ENCODE measurements at regions not wholly inside any gene's neighbourhood (a gene's known extent, or its start where the extent isn't known, plus 50 kb on each side); places are given as distances from the start of the nearest gene placed in this dataset.
"Not testable (repeated sequence)": the region's sequence is repeated elsewhere in the genome, so short reads cannot be mapped to it uniquely, and the experiment has no call there.

DNA sequence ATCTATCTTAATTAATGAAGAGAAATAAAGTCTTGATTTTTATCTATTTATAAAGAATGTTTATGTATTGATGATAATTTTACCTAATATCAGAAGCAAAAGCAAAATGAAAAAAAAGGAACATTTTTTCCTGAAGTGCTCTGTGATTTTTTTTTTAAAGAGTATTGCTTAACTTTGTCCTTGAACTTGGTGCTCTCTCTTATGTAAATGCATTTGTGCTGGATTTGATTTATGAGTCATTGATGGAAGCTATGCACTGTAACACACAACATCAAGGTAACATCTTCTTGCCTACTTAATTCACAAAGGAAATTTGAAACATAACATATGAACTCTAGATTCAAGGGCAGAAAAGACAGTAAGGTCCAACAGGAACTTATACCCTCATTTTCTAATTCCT is 312.9 kb upstream of the CDH19 start:
- Mint-ChIP-seq H3K36me3 (no peaks in the 10 kb centered on the region), H3K27me3 (no peaks in the 10 kb centered on the region), H3K4me1 (no peaks in the 10 kb centered on the region), H3K27ac (no peak overlapping the region), H3K4me3 (no peak overlapping the region), H3K9me3 (peaks cover 0 to 6% (median 0%) of the 10 kb centered on the region in 3 donors)
- Histone ChIP-seq H3K4me3 (ENCODE audit: control insufficient read depth in 1 of 2, extremely low read depth in 1 of 2, low read length in 1 of 2) (no peak overlapping the region), H3K9me3 (no peaks in the 10 kb centered on the region), H3K4me1 (ENCODE audit: control insufficient read depth in 1 of 2, extremely low read depth in 1 of 2, insufficient read depth in 2 of 2, low read length in 2 of 2) (no peaks in the 10 kb centered on the region), H3K27ac (ENCODE audit: low read length) (no peak overlapping the region), H3K27me3 (replicated peaks in 1 of 2; ENCODE audit: control insufficient read depth in 2 of 2, extremely low read depth in 1 of 2, insufficient read depth in 2 of 2, low read length in 1 of 2) (no peaks in the 10 kb centered on the region), H3K36me3 (ENCODE audit: control insufficient read depth in 2 of 2, extremely low read depth in 1 of 2, insufficient read depth in 1 of 2, low read length in 1 of 2) (no peaks in the 10 kb centered on the region)
- ATAC-seq (replicated peaks in 1 of 4) (no peak), DNase-seq (no peak)
- CTCF ChIA-PET: no interaction called here
- POLR2A ChIA-PET: no interaction called here

DNA sequence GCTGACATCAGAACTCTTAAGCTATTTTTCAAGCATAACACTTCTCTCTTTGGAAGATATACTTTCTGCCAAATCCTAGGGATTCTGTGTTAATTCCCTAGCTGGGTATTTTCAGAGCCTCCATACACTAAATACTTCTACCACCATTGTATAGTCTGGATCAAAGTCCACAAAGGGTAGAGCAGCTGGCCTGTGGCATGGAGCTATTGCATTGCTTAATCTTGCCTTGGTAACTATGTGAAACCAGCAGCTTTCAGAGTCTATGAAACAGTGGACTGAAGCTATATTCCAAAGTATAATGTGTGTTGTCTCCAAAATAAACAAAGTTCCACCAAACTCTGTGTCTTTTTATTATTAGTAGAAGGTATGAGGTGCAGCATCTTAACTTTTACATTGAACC is 296.9 kb upstream of the CDH19 start:
- Histone ChIP-seq H3K4me1 (ENCODE audit: control insufficient read depth in 1 of 2, extremely low read depth in 1 of 2, insufficient read depth in 2 of 2, low read length in 2 of 2) (no peaks in the 10 kb centered on the region), H3K27ac (ENCODE audit: low read length) (no peak overlapping the region), H3K4me3 (ENCODE audit: control insufficient read depth in 1 of 2, extremely low read depth in 1 of 2, low read length in 1 of 2) (no peak overlapping the region), H3K9me3 (no peaks in the 10 kb centered on the region), H3K27me3 (replicated peaks in 1 of 2; ENCODE audit: control insufficient read depth in 2 of 2, extremely low read depth in 1 of 2, insufficient read depth in 2 of 2, low read length in 1 of 2) (no peaks in the 10 kb centered on the region), H3K36me3 (ENCODE audit: control insufficient read depth in 2 of 2, extremely low read depth in 1 of 2, insufficient read depth in 1 of 2, low read length in 1 of 2) (no peaks in the 10 kb centered on the region)
- ATAC-seq (replicated peaks in 1 of 4): no peak
- Mint-ChIP-seq H3K27me3 (no peaks in the 10 kb centered on the region), H3K4me1 (no peaks in the 10 kb centered on the region), H3K36me3 (no peaks in the 10 kb centered on the region), H3K4me3 (no peak overlapping the region), H3K27ac (no peak overlapping the region), H3K9me3 (peaks cover 0 to 6% (median 0%) of the 10 kb centered on the region in 3 donors)
- ChIA-PET POLR2A (no interaction called here), CTCF (no interaction called here)
- DNase-seq: no peak

DNA sequence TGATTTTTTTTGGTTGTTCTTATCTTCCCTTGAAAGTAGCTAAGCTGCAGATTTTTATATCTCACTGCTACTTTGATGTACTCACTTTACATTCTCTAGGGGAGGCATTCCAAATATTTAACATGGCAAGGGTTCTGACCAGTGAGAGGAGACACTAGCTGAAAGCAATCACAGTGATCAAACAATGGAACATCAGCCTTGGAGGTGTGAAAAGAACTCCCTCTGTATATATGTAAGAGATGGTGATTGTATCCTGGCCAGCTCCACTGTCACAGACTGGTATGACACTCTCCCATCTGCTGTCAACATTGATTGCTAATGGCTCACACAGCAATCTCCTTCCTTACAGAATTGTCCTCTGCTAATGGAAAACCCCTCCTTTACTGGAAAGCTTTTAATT is 291.7 kb upstream of the CDH19 start:
- Histone ChIP-seq H3K36me3 (ENCODE audit: control insufficient read depth in 2 of 2, extremely low read depth in 1 of 2, insufficient read depth in 1 of 2, low read length in 1 of 2) (no peaks in the 10 kb centered on the region), H3K27me3 (replicated peaks in 1 of 2; ENCODE audit: control insufficient read depth in 2 of 2, extremely low read depth in 1 of 2, insufficient read depth in 2 of 2, low read length in 1 of 2) (no peaks in the 10 kb centered on the region), H3K9me3 (no peaks in the 10 kb centered on the region), H3K4me1 (ENCODE audit: control insufficient read depth in 1 of 2, extremely low read depth in 1 of 2, insufficient read depth in 2 of 2, low read length in 2 of 2) (no peaks in the 10 kb centered on the region), H3K4me3 (ENCODE audit: control insufficient read depth in 1 of 2, extremely low read depth in 1 of 2, low read length in 1 of 2) (no peak overlapping the region), H3K27ac (ENCODE audit: low read length) (no peak overlapping the region)
- ChIA-PET CTCF (no interaction called here), POLR2A (interaction anchor here in 1 of 2 donors (0.6 kb wide), 1 partner anchor 11 kb away, joined by 5 read pairs; no protein-coding TSS in a partner anchor)
- DNase-seq (no peak), ATAC-seq (replicated peaks in 1 of 4) (no peak)
- no peaks in the 10 kb centered on the region for H3K4me1 Mint-ChIP-seq
- no peaks in the 10 kb centered on the region for H3K36me3 Mint-ChIP-seq
- peaks cover 0 to 4% (median 3%) of the 10 kb centered on the region in 3 donors for H3K9me3 Mint-ChIP-seq
- H3K27ac Mint-ChIP-seq: no peak overlapping the region
- no peaks in the 10 kb centered on the region for H3K27me3 Mint-ChIP-seq
- no peak overlapping the region for H3K4me3 Mint-ChIP-seq

DNA sequence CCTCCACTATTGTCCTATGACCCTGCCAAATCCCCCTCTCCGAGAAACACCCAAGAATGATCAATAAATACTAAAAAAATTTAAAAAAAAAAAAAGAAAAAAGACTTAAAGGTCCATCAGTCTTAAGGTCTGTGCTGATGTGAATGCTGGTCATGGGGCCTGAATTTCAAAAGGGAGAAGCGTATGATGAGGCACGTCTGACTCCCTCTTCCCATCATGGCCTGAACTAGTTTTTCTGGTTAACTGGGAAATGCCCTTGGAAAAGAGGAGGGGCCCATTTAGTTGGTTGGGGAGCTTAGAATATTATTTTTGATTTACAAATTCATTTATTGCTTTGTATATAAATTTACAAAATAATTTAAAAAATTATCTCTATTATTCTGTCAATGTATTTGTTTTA is 291.0 kb upstream of the CDH19 start:
- no peak overlapping the region for H3K27ac ChIP-seq (ENCODE audit: low read length)
- Mint-ChIP-seq H3K9me3 (peaks cover 0 to 4% (median 4%) of the 10 kb centered on the region in 3 donors), H3K36me3 (no peaks in the 10 kb centered on the region), H3K27ac (no peak overlapping the region), H3K27me3 (no peaks in the 10 kb centered on the region), H3K4me3 (no peak overlapping the region), H3K4me1 (no peaks in the 10 kb centered on the region)
- DNase-seq: no peak
- no peaks in the 10 kb centered on the region for H3K9me3 ChIP-seq
- H3K4me1 ChIP-seq (ENCODE audit: control insufficient read depth in 1 of 2, extremely low read depth in 1 of 2, insufficient read depth in 2 of 2, low read length in 2 of 2): no peaks in the 10 kb centered on the region
- no peaks in the 10 kb centered on the region for H3K36me3 ChIP-seq (ENCODE audit: control insufficient read depth in 2 of 2, extremely low read depth in 1 of 2, insufficient read depth in 1 of 2, low read length in 1 of 2)
- no peaks in the 10 kb centered on the region for H3K27me3 ChIP-seq (replicated peaks in 1 of 2; ENCODE audit: control insufficient read depth in 2 of 2, extremely low read depth in 1 of 2, insufficient read depth in 2 of 2, low read length in 1 of 2)
- ATAC-seq (replicated peaks in 1 of 4): no peak
- no peak overlapping the region for H3K4me3 ChIP-seq (ENCODE audit: control insufficient read depth in 1 of 2, extremely low read depth in 1 of 2, low read length in 1 of 2)
- POLR2A ChIA-PET: no interaction called here
- WGBS (ENCODE audit: insufficient coverage): no CpG with 5 or more reads among the region's 3 CpGs
- CTCF ChIA-PET: no interaction called here

DNA sequence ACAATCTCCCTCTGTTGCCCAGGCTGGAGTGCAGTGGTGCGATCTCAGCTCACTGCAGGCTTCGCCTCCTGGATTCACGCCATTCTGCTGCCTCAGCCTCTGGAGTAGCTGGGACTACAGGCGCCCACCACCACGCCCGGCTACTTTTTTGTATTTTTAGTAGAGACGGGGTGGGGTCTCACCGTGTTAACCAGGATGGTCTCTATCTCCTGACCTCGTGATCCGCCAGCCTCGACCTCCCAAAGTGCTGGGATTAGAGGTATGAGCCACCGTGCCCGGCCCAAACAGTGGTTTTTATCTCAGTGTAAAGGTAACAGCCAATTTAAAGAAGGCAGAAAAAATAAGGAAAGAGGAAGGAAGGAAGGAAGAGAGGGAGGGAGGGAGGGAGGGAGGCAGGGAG is 288.5 kb upstream of the CDH19 start:
- CTCF ChIA-PET; H3K27me3 ChIP-seq (replicated peaks in 1 of 2; ENCODE audit: control insufficient read depth in 2 of 2, extremely low read depth in 1 of 2, insufficient read depth in 2 of 2, low read length in 1 of 2); H3K27ac Mint-ChIP-seq; H3K27ac ChIP-seq (ENCODE audit: low read length); H3K4me1 ChIP-seq (ENCODE audit: control insufficient read depth in 1 of 2, extremely low read depth in 1 of 2, insufficient read depth in 2 of 2, low read length in 2 of 2); H3K4me3 ChIP-seq (ENCODE audit: control insufficient read depth in 1 of 2, extremely low read depth in 1 of 2, low read length in 1 of 2); H3K4me1 Mint-ChIP-seq; DNase-seq; H3K36me3 ChIP-seq (ENCODE audit: control insufficient read depth in 2 of 2, extremely low read depth in 1 of 2, insufficient read depth in 1 of 2, low read length in 1 of 2); H3K9me3 Mint-ChIP-seq; ATAC-seq (replicated peaks in 1 of 4); H3K9me3 ChIP-seq; H3K36me3 Mint-ChIP-seq; H3K4me3 Mint-ChIP-seq; H3K27me3 Mint-ChIP-seq: not testable (repeated sequence)
- WGBS (ENCODE audit: insufficient coverage): 91% methylated on average over 10 of the region's 13 CpGs
- POLR2A ChIA-PET: interaction anchor here in 1 of 2 donors (0.6 kb wide), 1 partner anchor 15 kb away, joined by 5 read pairs; no protein-coding TSS in a partner anchor

DNA sequence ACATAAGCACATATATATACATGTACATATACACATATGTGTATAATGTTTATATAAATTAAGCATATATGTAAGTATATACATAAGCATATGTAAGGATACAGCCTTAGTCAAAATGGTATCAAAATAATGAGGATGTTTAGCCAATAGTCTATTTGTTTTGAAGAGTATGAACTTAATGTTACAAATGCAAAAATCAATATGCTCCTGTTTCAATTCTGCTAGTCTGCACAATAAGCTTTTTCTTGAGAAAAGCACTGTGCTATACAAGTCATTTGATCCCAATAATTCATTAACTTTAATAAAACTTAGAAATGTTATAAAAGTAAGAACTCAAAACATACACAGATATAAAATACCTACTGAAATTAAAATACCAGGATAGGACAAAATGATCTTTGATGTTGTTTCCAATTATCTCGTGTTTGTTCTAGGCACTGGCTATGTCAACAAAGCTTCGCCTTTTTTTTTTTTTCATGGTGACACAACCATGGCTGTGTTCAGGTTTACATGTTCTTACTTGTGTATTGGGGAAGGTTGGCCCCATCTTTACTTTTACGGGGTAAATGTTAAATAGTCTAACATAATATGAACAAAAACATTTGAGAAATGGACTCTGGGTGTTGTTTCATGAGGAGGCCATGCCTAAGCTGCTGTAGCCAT is 271.1 kb upstream of the CDH19 start:
- CTCF ChIA-PET: no interaction called here
- no peaks in the 10 kb centered on the region for H3K9me3 ChIP-seq
- no CpG with 5 or more reads among the region's 3 CpGs for WGBS (ENCODE audit: insufficient coverage)
- no peaks in the 10 kb centered on the region for H3K27me3 Mint-ChIP-seq
- H3K4me3 ChIP-seq (ENCODE audit: control insufficient read depth in 1 of 2, extremely low read depth in 1 of 2, low read length in 1 of 2): no peak overlapping the region
- no peaks in the 10 kb centered on the region for H3K9me3 Mint-ChIP-seq
- H3K27ac ChIP-seq (ENCODE audit: low read length): no peak overlapping the region
- POLR2A ChIA-PET: no interaction called here
- ATAC-seq (replicated peaks in 1 of 4): no peak
- H3K4me1 Mint-ChIP-seq: no peaks in the 10 kb centered on the region
- H3K27ac Mint-ChIP-seq: no peak overlapping the region
- H3K4me1 ChIP-seq (ENCODE audit: control insufficient read depth in 1 of 2, extremely low read depth in 1 of 2, insufficient read depth in 2 of 2, low read length in 2 of 2): no peaks in the 10 kb centered on the region
- H3K4me3 Mint-ChIP-seq: no peak overlapping the region
- no peak for DNase-seq
- H3K36me3 ChIP-seq (ENCODE audit: control insufficient read depth in 2 of 2, extremely low read depth in 1 of 2, insufficient read depth in 1 of 2, low read length in 1 of 2): no peaks in the 10 kb centered on the region
- H3K36me3 Mint-ChIP-seq: no peaks in the 10 kb centered on the region
- H3K27me3 ChIP-seq (replicated peaks in 1 of 2; ENCODE audit: control insufficient read depth in 2 of 2, extremely low read depth in 1 of 2, insufficient read depth in 2 of 2, low read length in 1 of 2): no peaks in the 10 kb centered on the region

DNA sequence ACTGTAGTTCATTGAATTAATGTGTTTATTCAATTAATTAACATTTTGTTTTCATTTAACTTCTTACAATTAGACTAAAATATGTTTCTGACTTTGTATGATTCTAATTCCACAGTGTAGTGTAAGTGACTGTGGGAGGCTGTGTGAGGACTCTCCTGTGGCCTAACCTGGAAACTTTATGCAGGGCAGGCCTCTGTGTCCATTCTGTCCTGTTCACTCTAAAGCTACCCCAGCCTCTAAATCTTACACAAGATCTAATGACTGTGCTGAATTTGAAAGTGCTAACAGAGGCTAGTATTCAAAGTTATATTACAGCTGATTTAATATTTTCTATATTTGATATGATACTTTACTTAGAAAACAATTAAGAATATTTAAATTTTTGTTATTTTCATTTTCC is 270.5 kb upstream of the CDH19 start:
- Mint-ChIP-seq H3K9me3 (peaks cover 0 to 4% (median 0%) of the 10 kb centered on the region in 3 donors), H3K4me1 (no peaks in the 10 kb centered on the region), H3K4me3 (no peak overlapping the region), H3K36me3 (no peaks in the 10 kb centered on the region), H3K27me3 (no peaks in the 10 kb centered on the region), H3K27ac (no peak overlapping the region)
- Histone ChIP-seq H3K4me1 (ENCODE audit: control insufficient read depth in 1 of 2, extremely low read depth in 1 of 2, insufficient read depth in 2 of 2, low read length in 2 of 2) (no peaks in the 10 kb centered on the region), H3K27me3 (replicated peaks in 1 of 2; ENCODE audit: control insufficient read depth in 2 of 2, extremely low read depth in 1 of 2, insufficient read depth in 2 of 2, low read length in 1 of 2) (no peaks in the 10 kb centered on the region), H3K27ac (ENCODE audit: low read length) (no peak overlapping the region), H3K4me3 (ENCODE audit: control insufficient read depth in 1 of 2, extremely low read depth in 1 of 2, low read length in 1 of 2) (no peak overlapping the region), H3K9me3 (no peaks in the 10 kb centered on the region), H3K36me3 (ENCODE audit: control insufficient read depth in 2 of 2, extremely low read depth in 1 of 2, insufficient read depth in 1 of 2, low read length in 1 of 2) (no peaks in the 10 kb centered on the region)
- no peak for DNase-seq
- no peak for ATAC-seq (replicated peaks in 1 of 4)
- CTCF ChIA-PET: no interaction called here
- POLR2A ChIA-PET: no interaction called here

Data from T-cell (primary cell).